GM21737 (cell line): ENCODE measurements at regions not wholly inside any gene's neighbourhood (a gene's known extent, or its start where the extent isn't known, plus 50 kb on each side); places are given as distances from the start of the nearest gene placed in this dataset.
A peak's percentile ranks its signal among the peaks of the same experiment; 100 is the strongest.

Experiments
- ATAC-seq: cut with Tn5 transposase; IDR thresholded peaks from one replicate; pipeline ENCODE4 v1.9.1; 2021; ENCODE audit warnings: mild to moderate bottlenecking, moderate library complexity; ENCODE audit not compliant: unreplicated experiment

- no peak for ATAC-seq
Observed at GRCh38 chr1:221150996-221151395, 271.8 kb downstream of the HLX start.

GRCh38 chr1:221154932-221155331 is 275.7 kb downstream of the HLX start:
- ATAC-seq: no peak

- peak; percentile 89 for ATAC-seq
Observed at GRCh38 chr1:221157026-221157761, 278.0 kb downstream of the HLX start.

GRCh38 chr1:221159608-221160007 is 280.4 kb downstream of the HLX start:
- no peak for ATAC-seq

- no peak for ATAC-seq
Observed at GRCh38 chr1:221161571-221162041, 282.4 kb downstream of the HLX start.

- no peak for ATAC-seq
Observed at GRCh38 chr1:221162352-221162751, 283.1 kb downstream of the HLX start.

GRCh38 chr1:221162939-221163338 is 283.7 kb downstream of the HLX start:
- ATAC-seq: no peak

- ATAC-seq: no peak
Observed at GRCh38 chr1:221164029-221164428, 284.8 kb downstream of the HLX start.

GRCh38 chr1:221164951-221165838 is 286.0 kb downstream of the HLX start:
- no peak for ATAC-seq

- ATAC-seq: no peak
Observed at GRCh38 chr1:221165839-221166500, 286.7 kb downstream of the HLX start.

GRCh38 chr1:221166559-221167318 is 287.5 kb downstream of the HLX start:
- ATAC-seq: peak; percentile 80

GRCh38 chr1:221169447-221169889 is 290.2 kb downstream of the HLX start:
- no peak for ATAC-seq

- ATAC-seq: no peak
Observed at GRCh38 chr1:221170171-221170570, 290.9 kb downstream of the HLX start.

- no peak for ATAC-seq
Observed at GRCh38 chr1:221171768-221172167, 292.5 kb downstream of the HLX start.

GRCh38 chr1:221172841-221173240 is 293.6 kb downstream of the HLX start:
- ATAC-seq: no peak

GRCh38 chr1:221174330-221174993 is 295.2 kb downstream of the HLX start:
- no peak for ATAC-seq

GRCh38 chr1:221175249-221175648 is 296.0 kb downstream of the HLX start:
- ATAC-seq: no peak

GRCh38 chr1:221180704-221181368 is 301.6 kb downstream of the HLX start:
- no peak for ATAC-seq

GRCh38 chr1:221182791-221183533 is 303.7 kb downstream of the HLX start:
- ATAC-seq: no peak
